PC-3 (cell line): ENCODE measurements at regions not wholly inside any gene's neighbourhood (a gene's known extent, or its start where the extent isn't known, plus 50 kb on each side); places are given as distances from the start of the nearest gene placed in this dataset.

Experiments
- CTCF ChIP-seq: fragments of 300-600 bp; sonication (generic); conservative IDR thresholded peaks from 2 replicates; pipeline ENCODE4 v1.5.1; 2017; ENCODE audit warnings: antibody characterized with exemption, low read depth, mild to moderate bottlenecking, low read length
- EZH2 ChIP-seq: fragments of 300-600 bp; sonication (generic); IDR thresholded peaks from one replicate; pipeline ENCODE4 v1.6.1; 2017; ENCODE audit warnings: antibody characterized with exemption, mild to moderate bottlenecking, low read length; ENCODE audit not compliant: unreplicated experiment
- EZH2phosphoT487 ChIP-seq: fragments of 300-600 bp; sonication (generic); IDR thresholded peaks from 2 replicates; pipeline ENCODE4 v1.6.1; 2018; ENCODE audit warnings: mild to moderate bottlenecking, antibody characterized with exemption, low read length, borderline replicate concordance

- no peak for TF ChIP-seq CTCF
- no peak for TF ChIP-seq EZH2
- no peak for TF ChIP-seq EZH2phosphoT487
Observed at GRCh38 chr9:13967011-13967410, 346.9 kb downstream of the NFIB start.
